ENCODE measurements at regions not wholly inside any gene's neighbourhood (a gene's known extent, or its start where the extent isn't known, plus 50 kb on each side); places are given as distances from the start of the nearest gene placed in this dataset.
"Not testable (repeated sequence)": the region's sequence is repeated elsewhere in the genome, so short reads cannot be mapped to it uniquely, and the experiment has no call there.

DNA sequence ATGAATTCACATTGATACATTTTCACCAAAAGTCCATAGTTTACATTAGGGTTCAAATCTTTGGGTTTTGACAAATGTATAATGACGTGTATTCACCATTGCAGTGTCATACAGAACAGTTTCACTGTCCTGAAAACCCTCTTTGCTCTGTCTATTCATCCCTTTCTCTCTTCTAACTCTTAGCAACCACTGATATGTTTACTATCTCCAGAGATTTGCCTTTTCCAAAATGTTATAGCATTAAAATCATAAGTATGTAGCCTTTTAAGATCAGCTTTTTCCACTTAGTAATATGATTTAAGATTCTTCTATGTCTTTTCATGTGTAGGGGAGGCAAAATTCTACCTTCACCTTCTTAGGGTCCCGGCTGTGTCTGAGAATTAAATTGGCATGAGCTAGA lies 203.8 kb downstream of the TPRG1 start:
- no peak for DNase-seq

DNA sequence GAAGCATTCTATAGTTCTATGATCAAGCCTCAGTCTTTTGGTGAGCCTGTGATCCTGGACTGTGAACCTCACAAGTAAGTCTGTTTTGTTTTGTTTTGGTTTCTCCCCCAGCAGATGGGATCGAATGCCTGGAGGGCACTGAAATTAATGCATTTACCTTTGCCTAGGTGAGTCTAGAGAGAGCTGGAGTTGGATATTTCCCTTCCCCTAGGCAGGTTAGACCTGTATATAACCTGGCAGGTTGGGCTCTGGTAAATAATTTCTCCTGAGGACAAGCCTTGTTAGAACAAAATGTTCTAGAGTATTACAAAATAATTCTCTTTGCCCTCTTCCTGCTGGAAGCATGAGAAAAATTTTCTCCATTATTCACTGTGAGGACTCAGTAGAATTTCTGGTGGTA lies 211.9 kb downstream of the TPRG1 start:
- no peak for DNase-seq

DNA sequence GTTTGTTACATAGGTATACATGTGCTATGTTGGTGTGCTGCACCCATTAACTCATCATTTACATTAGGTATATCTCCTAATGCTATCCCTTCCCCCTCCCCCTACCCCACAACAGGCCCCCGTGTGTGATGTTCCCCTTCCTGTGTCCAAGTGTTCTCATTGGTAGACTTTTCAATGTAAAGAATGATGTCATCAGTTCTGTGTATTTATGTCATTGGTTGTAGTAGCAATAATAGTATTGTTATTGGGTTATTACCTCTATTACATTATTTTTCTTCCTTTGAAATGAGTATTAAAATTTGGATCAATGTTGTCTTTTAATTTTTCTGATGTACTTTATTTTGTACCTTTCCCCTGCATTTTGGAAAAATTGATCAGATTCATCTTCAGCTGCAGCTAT lies 214.1 kb downstream of the TPRG1 start:
- DNase-seq: not testable (repeated sequence)

- DNase-seq: no peak
Observed at GRCh38 chr3:189386739-189387138, 215.0 kb downstream of the TPRG1 start.

GRCh38 chr3:189389346-189389745 lies 217.6 kb downstream of the TPRG1 start:
- DNase-seq: no peak

GRCh38 chr3:189393598-189393997 lies 221.8 kb downstream of the TPRG1 start:
- no peak for DNase-seq

DNA sequence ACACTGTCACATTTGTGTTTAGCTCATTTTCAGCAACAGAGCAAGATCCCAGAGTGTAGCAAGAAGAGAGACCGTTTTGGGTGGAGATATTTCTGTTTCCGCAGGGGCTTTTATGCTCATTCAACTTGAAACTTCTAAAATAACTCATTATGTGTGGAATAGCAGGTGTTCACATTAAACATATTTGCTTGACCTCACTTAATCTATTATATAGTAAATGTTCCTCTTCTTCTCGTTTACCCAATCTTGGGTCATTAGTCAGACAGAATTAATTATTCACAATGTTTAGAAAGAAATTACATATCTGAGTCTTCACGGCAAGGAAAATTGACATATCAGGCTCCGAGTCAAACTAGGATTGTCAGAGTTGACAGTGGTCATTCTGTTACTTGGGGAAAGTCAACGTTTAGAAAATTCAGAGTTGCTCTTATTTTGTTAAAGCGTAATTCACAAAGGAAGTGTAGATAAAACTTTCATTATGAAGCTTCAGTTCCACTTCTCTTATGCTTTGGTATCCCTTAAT lies 222.9 kb downstream of the TPRG1 start:
- no peak for DNase-seq

DNA sequence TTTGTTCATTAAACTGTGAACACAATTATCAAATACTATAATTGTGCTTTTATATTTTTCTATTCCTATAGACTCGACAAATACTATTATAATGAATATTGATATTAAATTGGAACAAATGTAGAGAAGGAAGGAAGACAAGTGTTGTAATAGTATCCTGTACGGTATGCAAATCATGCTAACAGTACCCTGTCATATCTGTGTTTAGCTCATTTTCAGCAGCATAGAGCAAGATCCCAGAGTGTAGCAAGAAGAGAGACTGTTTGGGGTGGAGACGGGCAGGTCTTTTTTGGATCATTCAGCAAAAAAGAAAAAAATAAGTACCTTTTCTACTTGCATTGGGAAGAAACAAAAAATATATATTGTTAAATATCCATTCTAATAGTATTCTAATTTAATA lies 224.1 kb downstream of the TPRG1 start:
- DNase-seq: no peak

DNA sequence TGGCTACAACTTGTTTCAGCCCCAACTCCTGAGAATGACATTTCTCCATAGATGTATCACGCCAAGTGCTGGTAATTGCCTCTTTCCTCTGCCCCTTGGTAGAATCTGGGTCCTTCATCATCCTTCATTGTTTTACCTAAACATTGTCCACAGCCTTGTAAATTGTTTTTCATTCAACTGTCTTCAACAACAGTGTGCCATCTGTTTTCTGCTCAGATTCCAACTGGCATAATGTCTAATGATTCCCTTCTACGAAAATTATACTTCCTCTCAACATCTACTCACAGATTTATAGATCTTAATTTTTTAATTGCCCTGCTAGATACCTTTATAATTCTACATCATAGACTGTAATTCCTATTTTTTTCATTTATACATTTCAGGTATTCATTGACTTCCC lies 226.9 kb downstream of the TPRG1 start:
- no peak for DNase-seq

GRCh38 chr3:189401196-189401595 lies 229.4 kb downstream of the TPRG1 start:
- no peak for DNase-seq

GRCh38 chr3:189403194-189403593 lies 228.0 kb upstream of the TP63 start:
- no peak for DNase-seq

DNA sequence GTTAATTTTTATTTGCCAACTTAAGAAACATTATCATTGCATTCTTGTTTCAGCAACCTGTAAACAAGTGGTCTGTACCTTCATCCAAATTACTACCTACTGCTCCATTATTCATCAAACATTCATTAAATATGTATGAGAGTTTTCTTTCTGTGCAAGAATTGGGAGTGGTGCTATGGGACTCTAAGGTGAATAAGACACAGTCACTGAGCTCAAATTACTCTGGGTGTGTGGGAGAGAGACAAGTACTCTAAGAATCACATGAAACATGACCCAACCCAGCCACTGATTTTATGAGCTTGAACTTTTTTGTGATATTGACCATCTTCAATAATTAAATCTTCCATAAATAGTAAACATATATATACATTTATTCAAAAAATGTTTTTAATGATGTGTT lies 227.2 kb upstream of the TP63 start:
- no peak for DNase-seq

DNA sequence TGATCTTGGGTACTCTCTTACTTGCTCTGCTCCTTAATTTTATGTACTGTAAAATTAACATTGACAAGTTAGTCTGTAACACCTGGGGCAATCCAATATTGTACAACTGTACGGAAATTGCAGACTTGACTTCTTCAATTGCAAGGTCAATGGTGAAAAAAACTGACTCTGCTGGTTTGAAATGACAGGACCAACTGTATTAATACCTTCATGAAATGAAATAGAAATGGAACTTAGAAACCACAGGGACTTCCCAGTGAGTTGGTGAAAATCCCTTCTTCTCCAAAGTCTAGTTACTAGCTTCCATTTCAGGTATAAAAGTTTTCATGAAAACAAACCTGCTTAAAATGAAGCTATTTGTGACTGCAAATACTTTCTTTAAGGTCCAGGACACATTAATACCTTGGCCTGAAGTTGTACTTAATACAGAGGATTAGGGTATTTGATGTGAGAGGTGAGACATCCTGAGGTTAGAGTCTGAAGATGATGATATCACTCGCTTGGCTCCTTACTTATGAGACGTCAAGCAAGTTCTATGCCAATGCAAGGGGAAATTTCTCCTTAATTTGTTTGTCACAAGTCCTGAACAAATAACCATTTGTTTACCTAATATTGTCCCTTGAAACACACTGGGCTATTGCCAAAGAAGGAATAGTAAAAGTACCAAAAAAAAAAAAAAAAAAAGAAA lies 226.2 kb upstream of the TP63 start:
- no peak for DNase-seq

GRCh38 chr3:189406148-189406547 lies 225.0 kb upstream of the TP63 start:
- DNase-seq: no peak

DNA sequence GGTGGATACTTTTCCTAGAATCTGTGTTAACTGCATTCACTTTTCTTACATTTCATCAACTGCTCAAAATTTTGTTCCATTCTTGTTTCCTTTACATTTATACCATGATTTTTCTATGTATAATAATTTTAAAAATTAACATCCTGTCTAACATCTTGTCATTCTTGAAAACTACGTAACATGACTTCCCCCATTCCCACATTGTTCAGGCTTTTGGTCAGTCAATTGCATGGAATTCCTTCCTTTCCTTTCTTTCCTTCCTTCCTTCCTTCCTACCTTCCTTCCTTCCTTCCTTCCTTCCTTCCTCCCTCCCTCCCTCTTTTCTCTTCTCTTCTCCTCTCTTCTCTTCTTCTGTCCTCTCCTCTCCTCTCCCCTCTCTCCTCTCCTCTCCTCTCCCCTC lies 220.7 kb upstream of the TP63 start:
- DNase-seq: no peak

- DNase-seq: no peak
Observed at GRCh38 chr3:189419038-189419437, 212.2 kb upstream of the TP63 start.

DNA sequence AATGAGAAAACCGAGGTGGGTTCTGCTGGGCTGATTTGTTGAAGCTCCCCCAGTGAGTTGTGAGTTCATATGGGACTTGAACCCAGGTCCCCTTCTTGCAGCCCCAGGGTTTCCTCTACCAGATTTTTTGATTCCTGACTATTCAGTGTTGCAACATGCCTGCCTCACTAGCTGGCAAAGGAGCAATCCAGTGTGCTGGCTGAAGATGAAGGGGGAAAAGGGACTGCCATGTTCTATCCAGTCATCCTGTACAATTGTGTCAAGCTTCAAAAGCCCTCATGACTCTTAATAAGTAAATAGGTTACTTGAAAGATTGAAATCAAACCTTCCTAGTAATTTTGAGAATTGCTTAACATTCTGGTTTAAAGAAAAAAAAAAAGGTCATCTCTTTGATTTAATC lies 211.5 kb upstream of the TP63 start:
- DNase-seq: no peak

- DNase-seq: no peak
Observed at GRCh38 chr3:189424922-189425321, 206.3 kb upstream of the TP63 start.

DNA sequence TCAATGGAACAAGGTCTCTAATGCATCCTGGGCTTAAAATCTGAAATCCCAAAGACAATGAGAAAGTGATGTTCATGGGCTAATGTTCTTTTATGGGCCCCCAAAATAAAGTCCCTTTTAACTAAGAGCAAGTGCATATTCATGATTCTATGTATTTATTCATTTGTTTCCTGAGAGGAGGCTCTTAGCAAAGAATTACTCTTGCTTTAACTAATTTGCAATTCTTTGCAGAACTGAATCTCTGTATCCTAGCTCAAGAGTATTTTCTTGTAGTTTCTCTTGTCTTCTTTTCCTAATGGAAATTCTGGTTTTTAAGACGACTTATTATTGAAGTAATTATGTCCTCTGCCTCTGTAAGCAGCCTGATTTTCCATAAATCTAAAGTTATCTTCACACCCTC lies 202.2 kb upstream of the TP63 start:
- DNase-seq: no peak

GRCh38 chr3:189430166-189430565 lies 201.0 kb upstream of the TP63 start:
- no peak for DNase-seq

DNA sequence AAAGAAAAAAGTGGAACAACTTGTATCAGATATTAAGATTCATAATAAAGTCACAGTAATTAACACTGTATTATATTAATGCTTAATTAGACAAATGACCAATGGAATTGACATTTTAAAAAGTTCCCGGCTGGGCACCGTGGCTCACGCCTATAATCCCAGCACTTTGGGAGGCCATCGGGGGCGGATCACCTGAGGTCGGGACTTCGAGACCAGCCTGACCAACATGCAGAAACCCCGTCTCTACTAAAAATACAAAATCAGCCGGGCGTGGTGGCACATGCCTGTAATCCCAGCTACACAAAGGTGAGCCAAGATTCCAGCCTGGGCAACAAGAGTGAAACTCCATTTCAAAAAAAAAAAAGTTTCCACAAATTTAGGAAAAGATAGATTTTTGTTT lies 188.9 kb upstream of the TP63 start:
- not testable (repeated sequence) for DNase-seq

- no peak for DNase-seq
Observed at GRCh38 chr3:189446959-189447560, 184.1 kb upstream of the TP63 start.

- DNase-seq: no peak
Observed at GRCh38 chr3:189449084-189449483, 182.1 kb upstream of the TP63 start.

DNA sequence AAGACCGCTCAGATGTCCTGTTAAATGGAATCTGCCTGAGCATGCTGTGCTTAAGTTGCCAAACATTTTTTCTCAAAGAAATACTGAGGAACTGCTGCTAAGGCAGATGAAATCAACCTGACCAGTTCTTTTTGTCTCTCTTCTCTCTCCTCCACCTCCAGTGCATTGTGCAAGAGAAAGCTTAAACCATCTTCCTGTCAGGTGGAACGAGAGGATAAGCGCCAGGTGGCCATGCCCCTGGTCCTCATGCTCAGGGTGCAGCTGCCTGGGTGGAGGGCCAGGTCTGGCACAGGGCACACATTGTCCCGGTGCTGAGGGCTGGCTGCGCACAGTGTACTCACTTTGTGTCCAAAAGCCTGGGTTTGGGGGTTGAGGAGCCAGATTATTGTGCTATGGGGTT lies 176.2 kb upstream of the TP63 start:
- no peak for DNase-seq

Measured in stimulated activated naive CD4-positive, alpha-beta T cell (primary cell).